Keratinocyte (primary cell): ENCODE measurements at regions not wholly inside any gene's neighbourhood (a gene's known extent, or its start where the extent isn't known, plus 50 kb on each side); places are given as distances from the start of the nearest gene placed in this dataset.

Experiments
- DNase-seq: peaks from one replicate; pipeline ENCODE4 v3.0.0-alpha.2; 2011; ENCODE audit warnings: low read depth, missing footprints, low spot score
- FAIRE-seq: peaks from 2 replicates; lab custom pipeline; 2011; peaks lifted over from hg19 to GRCh38; lab: Jason Lieb, UNC
- H2AFZ ChIP-seq: 2 replicates; pipeline ENCODE4 v1.6.0; 2012; ENCODE audit warnings: low read length, control low read depth, inconsistent platforms; ENCODE audit not compliant: control insufficient read depth
- H3K27ac ChIP-seq: 2 replicates; pipeline ENCODE4 v1.5.1; 2011; ENCODE audit warnings: low read length; ENCODE audit not compliant: control insufficient read depth, insufficient read depth
- H3K27me3 ChIP-seq: 3 replicates; pipeline ENCODE4 v1.6.0; 2011; ENCODE audit warnings: low read length; ENCODE audit not compliant: control insufficient read depth, insufficient read depth; ENCODE audit errors: extremely low read depth
- H3K36me3 ChIP-seq, 2 experiments: 2 replicates in 1 of 2; 3 replicates in 1 of 2; pipeline ENCODE4 v1.5.1; 2011; ENCODE audit warnings: low read length in 2 of 2, mild to moderate bottlenecking in 1 of 2; ENCODE audit not compliant: control insufficient read depth in 2 of 2, insufficient read depth in 2 of 2; ENCODE audit errors: extremely low read depth in 1 of 2
- H3K4me1 ChIP-seq: 3 replicates; pipeline ENCODE4 v1.5.1; 2011; ENCODE audit warnings: low read length; ENCODE audit not compliant: control insufficient read depth, insufficient read depth; ENCODE audit errors: extremely low read depth
- H3K4me2 ChIP-seq: 3 replicates; pipeline ENCODE4 v1.6.0; 2011; ENCODE audit warnings: low read depth, low read length; ENCODE audit not compliant: control insufficient read depth, insufficient read depth; ENCODE audit errors: extremely low read depth
- H3K4me3 ChIP-seq, 3 experiments: fragments of 200-600 bp in 1 of 3; sonication (generic) in 1 of 3; 2 replicates in 2 of 3; 3 replicates in 1 of 3; pipeline ENCODE4 v1.5.1; 2011 to 2016; ENCODE audit warnings: low read length in 3 of 3, mild to moderate bottlenecking in 3 of 3, control low read depth in 2 of 3, inconsistent platforms in 1 of 3, low read depth in 1 of 3, mixed read lengths in 1 of 3, mixed run types in 1 of 3, moderate library complexity in 1 of 3; ENCODE audit not compliant: control insufficient read depth in 2 of 3, insufficient read depth in 2 of 3; ENCODE audit errors: extremely low read depth in 1 of 3
- H3K79me2 ChIP-seq: 2 replicates; pipeline ENCODE4 v1.6.0; 2012; ENCODE audit warnings: low read length; ENCODE audit not compliant: control insufficient read depth, insufficient read depth
- H3K9ac ChIP-seq: 3 replicates; pipeline ENCODE4 v1.6.0; 2011; ENCODE audit warnings: low read length; ENCODE audit not compliant: control insufficient read depth, insufficient read depth; ENCODE audit errors: extremely low read depth
- H3K9me1 ChIP-seq: 3 replicates; pipeline ENCODE4 v1.6.0; 2011; ENCODE audit warnings: low read length; ENCODE audit not compliant: control insufficient read depth, insufficient read depth; ENCODE audit errors: extremely low read depth
- H3K9me3 ChIP-seq: 2 replicates; pipeline ENCODE4 v1.5.1; 2012; ENCODE audit warnings: low read depth, low read length; ENCODE audit not compliant: control insufficient read depth
- H4K20me1 ChIP-seq: 3 replicates; pipeline ENCODE4 v1.6.0; 2011; ENCODE audit warnings: low read length; ENCODE audit not compliant: control insufficient read depth, insufficient read depth; ENCODE audit errors: extremely low read depth
- CTCF ChIP-seq, 3 experiments: IDR thresholded peaks in 1 of 3; conservative IDR thresholded peaks in 1 of 3; optimal IDR thresholded peaks in 1 of 3; 2 replicates in 2 of 3; 3 replicates in 1 of 3; pipeline versions ENCODE3 to v1.5.1; 2011; ENCODE audit warnings: low read length in 3 of 3, mild to moderate bottlenecking in 3 of 3, moderate library complexity in 2 of 3, control low read depth in 1 of 3, inconsistent platforms in 1 of 3; ENCODE audit not compliant: insufficient read depth in 2 of 3; ENCODE audit errors: extremely low read depth in 1 of 3
- EZH2 ChIP-seq: IDR thresholded peaks from one replicate; pipeline ENCODE4 v1.6.1; 2012; ENCODE audit warnings: inconsistent platforms, mild to moderate bottlenecking, low read length, moderate library complexity
- dilution Hi-C: fragments of 300-500 bp; cut with MboI; formaldehyde crosslinking; loops from one replicate; pipeline ENCODE4 v1.7.0; 2020; ENCODE audit warnings: low sequenced_read_pairs; ENCODE audit not compliant: extremely low pct_ligation_motif_present

- DNase-seq (no peak), FAIRE-seq (no peak)
- Histone ChIP-seq H2AFZ (no peak overlapping the region), H4K20me1 (no peaks in the 10 kb centered on the region), H3K4me2 (no peak overlapping the region), H3K79me2 (no peaks in the 10 kb centered on the region), H3K36me3 (no peaks in the 10 kb centered on the region), H3K9me3 (no peaks in the 10 kb centered on the region), H3K4me1 (no peaks in the 10 kb centered on the region), H3K27me3 (no peaks in the 10 kb centered on the region), H3K9ac (no peak overlapping the region), H3K27ac (no peak overlapping the region), H3K9me1 (no peaks in the 10 kb centered on the region), H3K4me3 (no peak overlapping the region)
- dilution Hi-C loops = no loop called here
- no peak for TF ChIP-seq CTCF (optimal IDR thresholded peaks at IDR 0.05 in 1 of 3, IDR thresholded peaks at IDR 0.05 in 1 of 3, conservative IDR thresholded peaks at IDR 0.05 in 1 of 3; ENCODE audit: extremely low read depth in 1 of 3, insufficient read depth in 2 of 3, low read length in 3 of 3)
- TF ChIP-seq EZH2 = no peak
Observed at GRCh38 chr12:3980504-3981272, 107.5 kb upstream of the PARP11 start.

GRCh38 chr12:3977621-3978020 lies 104.4 kb upstream of the PARP11 start:
- Histone ChIP-seq H3K4me2 (no peak overlapping the region), H3K27ac (no peak overlapping the region), H3K9me1 (no peaks in the 10 kb centered on the region), H3K4me1 (peaks cover 6% of the 10 kb centered on the region), H3K27me3 (peaks cover 6% of the 10 kb centered on the region), H4K20me1 (no peaks in the 10 kb centered on the region), H3K4me3 (no peak overlapping the region), H2AFZ (no peak overlapping the region), H3K79me2 (no peaks in the 10 kb centered on the region), H3K9ac (no peak overlapping the region), H3K36me3 (no peaks in the 10 kb centered on the region), H3K9me3 (no peaks in the 10 kb centered on the region)
- no peak for FAIRE-seq
- dilution Hi-C loops = no loop called here
- no peak for DNase-seq
- TF ChIP-seq EZH2 (no peak), CTCF (optimal IDR thresholded peaks at IDR 0.05 in 1 of 3, IDR thresholded peaks at IDR 0.05 in 1 of 3, conservative IDR thresholded peaks at IDR 0.05 in 1 of 3; ENCODE audit: extremely low read depth in 1 of 3, insufficient read depth in 2 of 3, low read length in 3 of 3) (no peak)
